ENCODE measurements at regions not wholly inside any gene's neighbourhood (a gene's known extent, or its start where the extent isn't known, plus 50 kb on each side); places are given as distances from the start of the nearest gene placed in this dataset.

DNA sequence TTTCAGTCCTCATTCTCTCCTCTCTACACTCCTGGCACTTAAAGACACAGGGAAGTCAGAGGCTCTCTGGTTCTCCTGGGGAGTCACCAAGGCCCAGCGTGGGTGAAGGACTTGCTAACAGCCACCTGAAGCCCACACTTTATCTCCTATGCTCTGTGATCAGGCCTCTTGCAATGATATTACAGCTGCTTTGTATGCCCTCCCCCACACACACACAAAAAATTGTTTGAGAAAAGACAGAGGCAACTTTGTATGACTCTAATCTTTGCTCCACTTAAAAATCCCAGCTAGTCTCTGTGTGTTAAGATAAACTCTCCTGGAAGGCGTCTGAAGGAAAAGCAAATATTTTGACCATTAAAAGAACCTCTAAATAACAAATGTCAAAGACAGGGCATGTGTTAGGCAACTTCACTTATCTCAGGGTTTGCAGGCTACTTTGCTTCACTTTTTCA, 507.2 kb downstream of the TNS3 start:
- Histone ChIP-seq H3K23ac (ENCODE audit: insufficient read length) (no peak overlapping the region), H4K8ac (ENCODE audit: extremely low read depth, insufficient read depth, low read length) (no peak overlapping the region), H2AK5ac (ENCODE audit: low read depth, low read length) (no peak overlapping the region), H3K4ac (replicated peaks; ENCODE audit: insufficient read length, low read depth, low read length) (no peak overlapping the region), H3K9ac (replicated peaks in 1 of 4; ENCODE audit: extremely low read depth in 1 of 4, low read depth in 3 of 4, low read length in 3 of 4) (no peak overlapping the region), H3K4me2 (ENCODE audit: insufficient read depth in 1 of 2, low read depth in 2 of 2, low read length in 2 of 2) (no peak overlapping the region), H3K14ac (ENCODE audit: insufficient read length) (no peak overlapping the region), H3K27ac (ENCODE audit: low read depth, low read length) (no peak overlapping the region), H3K4me1 (replicated peaks in 1 of 4; ENCODE audit: control insufficient read depth in 3 of 4, insufficient read depth in 4 of 4, low read length in 3 of 4) (peaks cover 0 to 2% (median 0%) of the 10 kb centered on the region in 4 experiments; a peak in 1 of 7 replicates), H2BK20ac (ENCODE audit: low read length) (no peak overlapping the region), H3K23me2 (ENCODE audit: low read depth, low read length) (no peaks in the 10 kb centered on the region), H3K79me1 (ENCODE audit: low read depth, low read length) (no peaks in the 10 kb centered on the region), H3K79me2 (ENCODE audit: control insufficient read depth in 1 of 2, insufficient read depth in 2 of 2, low read length in 2 of 2) (no peaks in the 10 kb centered on the region), H2BK120ac (replicated peaks; ENCODE audit: low read depth, low read length) (no peak overlapping the region), H3K18ac (ENCODE audit: extremely low read depth, low read length) (no peak overlapping the region), H3K36me3 (ENCODE audit: control insufficient read depth in 2 of 4, insufficient read depth in 4 of 4, low read length in 3 of 4) (no peaks in the 10 kb centered on the region), H4K5ac (ENCODE audit: insufficient read length, low read depth, low read length) (no peak overlapping the region), H2AFZ (ENCODE audit: low read length) (no peak overlapping the region), H3K27me3 (replicated peaks in 1 of 4; ENCODE audit: control insufficient read depth in 3 of 4, extremely low read depth in 1 of 4, insufficient read depth in 3 of 4, low read length in 3 of 4) (peaks cover 0 to 1% (median 0%) of the 10 kb centered on the region in 4 experiments; a peak in 1 of 7 replicates), H4K20me1 (replicated peaks in 1 of 2; ENCODE audit: control insufficient read depth in 1 of 2, insufficient read depth in 2 of 2, low read length in 2 of 2) (no peaks in the 10 kb centered on the region), H3K56ac (replicated peaks; ENCODE audit: insufficient read length, low read depth, low read length) (no peak overlapping the region), H3K4me3 (ENCODE audit: extremely low read depth in 1 of 4, insufficient read depth in 2 of 4, low read depth in 3 of 4, low read length in 4 of 4) (no peak overlapping the region), H2BK15ac (ENCODE audit: low read length) (no peak overlapping the region), H4K91ac (replicated peaks; ENCODE audit: insufficient read length, low read length) (no peak overlapping the region), H2BK12ac (ENCODE audit: low read depth, low read length) (no peak overlapping the region), H3K9me3 (ENCODE audit: insufficient read depth in 2 of 2, low read depth in 1 of 2, low read length in 1 of 2) (no peaks in the 10 kb centered on the region), H2BK5ac (ENCODE audit: low read depth, low read length) (no peak overlapping the region)
- CTCF ChIA-PET (ENCODE audit: partially characterized antibody), result interaction anchor here (0.9 to 1.7 kb wide), 3 partner anchors 14 to 1166 kb away, joined by 3 to 4 read pairs (median 4); no protein-coding TSS in a partner anchor
- 93% methylated on average over 2 of the region's 2 CpGs; no CpG with 5 or more reads in 1 of the 2 experiments for WGBS, 2 experiments (ENCODE audit: extremely low coverage in 1 of 2, insufficient coverage in 1 of 2, insufficient read length in 1 of 2, insufficient replicate concordance in 2 of 2, low coverage in 1 of 2, low lambda C conversion rate in 2 of 2, missing lambda C conversion rate in 1 of 2)
- no peak for FAIRE-seq
- DNase-seq (ENCODE audit: low read depth in 1 of 2, low spot score in 2 of 2), result no peak
- no peak for TF ChIP-seq CTBP2 (IDR thresholded peaks at IDR 0.05; ENCODE audit: borderline replicate concordance, insufficient read depth, insufficient read length, low read length)
- POLR2A ChIA-PET (ENCODE audit: partially characterized antibody), result no interaction called here

Measured in H1 (cell line).